GM12878 (cell line): ENCODE measurements at regions not wholly inside any gene's neighbourhood (a gene's known extent, or its start where the extent isn't known, plus 50 kb on each side); places are given as distances from the start of the nearest gene placed in this dataset.

Experiments used
- ATAC-seq: fragments of 200-7000 bp; cut with Tn5 transposase; 3 replicates; pipeline ENCODE4 v1.9.1; 2020; ENCODE audit warnings: mild to moderate bottlenecking, moderate library complexity
- BruUV-seq: library from RNA; stranded (reverse); fragments of 400-500 nt; replicated peaks from 2 replicates; lab custom pipeline; 2021; lab: Mats Ljungman, UMichigan
- CTCF ChIA-PET: fragments of 300-600 bp; sonication (Branson Sonifier 250); formaldehyde crosslinking; extraction: SDS; loops from one replicate; lab custom pipeline; 2021; ENCODE audit warnings: inconsistent platforms; lab: Yijun Ruan, JAX
- POLR2A ChIA-PET: fragments of 350-600 bp; formaldehyde crosslinking; extraction: SDS; loops from one replicate; lab custom pipeline; 2021; ENCODE audit warnings: inconsistent platforms; lab: Charles Lee
- RAD21 ChIA-PET: fragments of 300-600 bp; sonication (Branson Sonifier 250); formaldehyde crosslinking; loops from one replicate; lab custom pipeline; 2023; ENCODE audit warnings: antibody characterized with exemption; ENCODE audit not compliant: unreplicated experiment; lab: Charles Lee
- SMC1A ChIA-PET: fragments of 300-600 bp; sonication (Branson Sonifier 250); formaldehyde crosslinking; loops from one replicate; lab custom pipeline; 2023; ENCODE audit not compliant: unreplicated experiment, uncharacterized antibody; lab: Charles Lee
- DNase-seq: peaks from one replicate; pipeline ENCODE4 v3.0.0-alpha.2; 2011; ENCODE audit warnings: low read depth, low spot score
- FAIRE-seq: peaks from 3 replicates; lab custom pipeline; 2011; peaks lifted over from hg19 to GRCh38; lab: Jason Lieb, UNC
- H2AFZ ChIP-seq: 2 replicates; pipeline ENCODE4 v1.6.0; 2011; ENCODE audit warnings: low read depth, low read length, control low read depth; ENCODE audit not compliant: control insufficient read depth
- H3K27ac ChIP-seq: 2 replicates; pipeline ENCODE4 v1.5.1; 2011; ENCODE audit warnings: control low read depth; ENCODE audit not compliant: control insufficient read depth, insufficient read depth
- H3K27me3 ChIP-seq, 2 experiments: replicated peaks in 1 of 2; 2 replicates each; pipeline versions ENCODE4 v1.6.0 to v1.6.1; 2011; ENCODE audit warnings: low read length in 1 of 2; ENCODE audit not compliant: control insufficient read depth in 2 of 2, insufficient read depth in 2 of 2
- H3K36me3 ChIP-seq, 2 experiments: 2 replicates each; pipeline ENCODE4 v1.5.1; 2011; ENCODE audit warnings: low read length in 1 of 2; ENCODE audit not compliant: control insufficient read depth in 2 of 2, insufficient read depth in 2 of 2
- H3K4me1 ChIP-seq: 2 replicates; pipeline ENCODE4 v1.6.1; 2011; ENCODE audit warnings: mild to moderate bottlenecking, low read length, moderate library complexity, mixed read lengths; ENCODE audit not compliant: control insufficient read depth, insufficient read depth
- H3K4me2 ChIP-seq: 2 replicates; pipeline ENCODE4 v1.6.0; 2011; ENCODE audit warnings: control low read depth; ENCODE audit not compliant: control insufficient read depth, insufficient read depth
- H3K4me3 ChIP-seq: fragments of 200-600 bp; sonication (generic); 2 replicates; pipeline ENCODE4 v1.5.1; 2016
- H3K79me2 ChIP-seq: 2 replicates; pipeline ENCODE4 v1.6.0; 2011; ENCODE audit warnings: low read length; ENCODE audit not compliant: control insufficient read depth, insufficient read depth
- H3K9ac ChIP-seq: 2 replicates; pipeline ENCODE4 v1.8.0; 2011; ENCODE audit warnings: low read length, control low read depth, mixed read lengths; ENCODE audit not compliant: control insufficient read depth, insufficient read depth
- H3K9me3 ChIP-seq: replicated peaks from 3 replicates; pipeline ENCODE4 v1.5.1; 2011; ENCODE audit warnings: mild to moderate bottlenecking, low read length; ENCODE audit not compliant: control insufficient read depth, insufficient read depth
- H4K20me1 ChIP-seq: 2 replicates; pipeline ENCODE4 v1.6.0; 2011; ENCODE audit not compliant: control insufficient read depth, insufficient read depth
- BHLHE40 ChIP-seq, 2 experiments: fragments of 450-650 bp in 1 of 2; IDR thresholded peaks; 2 replicates each; pipeline ENCODE4 v1.6.1; 2011 to 2017; ENCODE audit warnings: low read depth in 2 of 2, borderline replicate concordance in 1 of 2, improper control_type of control experiment in 1 of 2, low read length in 1 of 2, mild to moderate bottlenecking in 1 of 2
- BMI1 ChIP-seq: fragments of 450-650 bp; IDR thresholded peaks from 2 replicates; pipeline ENCODE4 v1.6.1; 2016; ENCODE audit warnings: mild to moderate bottlenecking, moderate library complexity, borderline replicate concordance
- CEBPB ChIP-seq, 2 experiments: fragments of 150-350 bp in 1 of 2; IDR thresholded peaks; 2 replicates each; pipeline ENCODE4 v1.6.1; 2012 to 2014; ENCODE audit warnings: low read depth in 2 of 2, low read length in 2 of 2, borderline replicate concordance in 1 of 2, inconsistent platforms in 1 of 2
- GATAD2B ChIP-seq: fragments of 450-650 bp; conservative IDR thresholded peaks from 2 replicates; pipeline ENCODE4 v1.6.1; 2017; ENCODE audit warnings: low read depth, mild to moderate bottlenecking, moderate library complexity
- MTA2 ChIP-seq: fragments of 450-650 bp; IDR thresholded peaks from 2 replicates; pipeline ENCODE4 v1.6.1; 2016; ENCODE audit warnings: low read depth, mild to moderate bottlenecking, moderate library complexity
- PAX5 ChIP-seq: IDR thresholded peaks from 2 replicates; pipeline ENCODE4 v1.6.1; 2011; ENCODE audit warnings: low read depth, low read length, borderline replicate concordance
- SP1 ChIP-seq: IDR thresholded peaks from one replicate; pipeline ENCODE4 v1.6.1; 2011; ENCODE audit warnings: low read depth, low read length
- WGBS: methylation state at CpG from one replicate; pipeline ENCODE4 v1.1.6; 2016; ENCODE audit warnings: low lambda C conversion rate; ENCODE audit not compliant: insufficient replicate concordance, insufficient coverage; ENCODE audit errors: missing lambda C conversion rate; 5-methylcytosine and 5-hydroxymethylcytosine counted together
- in situ Hi-C: fragments of 300-500 bp; cut with MboI; formaldehyde crosslinking; loops from 9 replicates; pipeline ENCODE4 v1.14.3; 2018; ENCODE audit warnings: mixed read lengths
- intact Hi-C: fragments of 100-400 bp; cut with micrococcal nuclease; formaldehyde crosslinking; loops from one replicate; pipeline ENCODE4 v1.14.2; 2022; ENCODE audit not compliant: unreplicated experiment
- TF ChIP-seq, protein P1 (sequence below): fragments of 450-650 bp; IDR thresholded peaks from 2 replicates; pipeline ENCODE4 v1.6.1; 2017; ENCODE audit warnings: low read depth, mild to moderate bottlenecking, moderate library complexity

DNA sequence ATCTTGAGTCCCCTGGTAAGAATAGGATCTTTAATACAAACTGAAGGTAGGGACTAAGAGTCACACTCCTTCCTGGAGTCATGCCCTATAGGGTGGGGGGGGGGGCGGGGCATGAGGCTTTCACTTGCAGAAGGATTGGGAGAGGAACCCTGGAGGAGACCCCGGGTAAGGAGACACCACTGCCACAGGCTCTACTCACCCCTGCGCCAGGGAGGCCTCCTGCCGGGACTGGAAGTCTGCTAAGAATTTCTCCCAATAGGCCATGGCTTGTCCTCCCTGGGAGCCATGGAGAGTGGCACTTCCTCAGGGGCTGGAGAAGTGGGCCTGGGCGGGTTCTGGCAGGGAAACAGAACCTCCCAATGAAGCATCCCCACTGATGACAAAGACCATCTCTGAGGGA lies 645.3 kb upstream of the RAB6C start (continued):
- TF ChIP-seq GATAD2B: no peak

DNA sequence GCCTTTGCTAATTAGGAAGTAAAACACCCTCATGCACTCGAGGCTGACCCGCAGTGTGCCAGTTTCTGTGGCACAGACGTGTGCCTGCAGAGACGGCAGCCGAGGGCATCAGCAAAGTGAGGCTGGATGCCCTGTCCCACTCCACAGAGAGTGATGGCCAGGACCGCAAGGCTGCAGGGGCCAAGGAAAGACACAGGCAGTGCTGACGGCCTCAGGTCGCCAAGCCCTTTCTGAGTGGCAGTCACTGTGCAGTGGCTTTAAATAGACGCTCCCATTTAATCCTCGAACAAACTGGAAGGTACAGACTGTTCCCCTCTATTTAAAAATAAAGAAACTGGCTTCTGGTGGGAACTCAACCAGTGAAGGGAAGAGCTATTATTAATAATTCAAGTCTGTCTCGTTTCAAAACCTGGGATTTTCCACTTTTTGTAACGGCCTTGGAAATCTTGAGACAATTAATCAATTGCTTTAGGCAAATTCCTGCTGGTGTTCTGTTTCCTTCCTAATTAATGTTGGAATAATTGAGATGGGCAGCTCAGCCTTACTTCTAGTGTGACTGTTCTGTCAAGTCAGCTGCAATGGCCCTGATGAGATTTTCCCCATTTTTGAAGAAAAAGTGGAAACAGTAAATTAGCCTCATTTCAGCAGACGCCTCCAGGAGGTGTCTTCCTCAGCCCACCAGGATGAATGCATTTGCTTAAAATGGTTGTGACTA lies 644.6 kb upstream of the RAB6C start:
- DNase-seq: no peak
- no peaks in the 10 kb centered on the region for H3K27me3 ChIP-seq
- no peak for TF ChIP-seq MTA2
- no peak for TF ChIP-seq CEBPB (IDR thresholded peaks at IDR 0.05; ENCODE audit: borderline replicate concordance in 1 of 2, low read depth in 2 of 2, low read length in 2 of 2)
- no peak for TF ChIP-seq SP1
- TF ChIP-seq, protein P1, sequence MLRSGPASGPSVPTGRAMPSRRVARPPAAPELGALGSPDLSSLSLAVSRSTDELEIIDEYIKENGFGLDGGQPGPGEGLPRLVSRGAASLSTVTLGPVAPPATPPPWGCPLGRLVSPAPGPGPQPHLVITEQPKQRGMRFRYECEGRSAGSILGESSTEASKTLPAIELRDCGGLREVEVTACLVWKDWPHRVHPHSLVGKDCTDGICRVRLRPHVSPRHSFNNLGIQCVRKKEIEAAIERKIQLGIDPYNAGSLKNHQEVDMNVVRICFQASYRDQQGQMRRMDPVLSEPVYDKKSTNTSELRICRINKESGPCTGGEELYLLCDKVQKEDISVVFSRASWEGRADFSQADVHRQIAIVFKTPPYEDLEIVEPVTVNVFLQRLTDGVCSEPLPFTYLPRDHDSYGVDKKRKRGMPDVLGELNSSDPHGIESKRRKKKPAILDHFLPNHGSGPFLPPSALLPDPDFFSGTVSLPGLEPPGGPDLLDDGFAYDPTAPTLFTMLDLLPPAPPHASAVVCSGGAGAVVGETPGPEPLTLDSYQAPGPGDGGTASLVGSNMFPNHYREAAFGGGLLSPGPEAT: no peak
- TF ChIP-seq PAX5: no peak
- no peak for TF ChIP-seq BHLHE40 (IDR thresholded peaks at IDR 0.05; ENCODE audit: borderline replicate concordance in 1 of 2, low read depth in 2 of 2, low read length in 1 of 2)
- no peak for TF ChIP-seq BMI1
- TF ChIP-seq, all 136 proteins: peak for 0
- intact Hi-C loops (no loop called here), in situ Hi-C loops (no loop called here)
- ATAC-seq (no peak), FAIRE-seq (no peak)
- no peak overlapping the region for H2AFZ ChIP-seq
- 52% methylated on average over 13 of the region's 13 CpGs for WGBS
- H3K4me3 ChIP-seq: no peak overlapping the region
- no peaks in the 10 kb centered on the region; the same call in 1 of the 3 replicates for H3K9me3 ChIP-seq
- no TSS peak for BruUV-seq
- H3K36me3 ChIP-seq: no peaks in the 10 kb centered on the region
- H3K4me1 ChIP-seq: no peaks in the 10 kb centered on the region
- H3K4me2 ChIP-seq: no peak overlapping the region
- RAD21 ChIA-PET: no interaction called here
- H3K9ac ChIP-seq: no peak overlapping the region
- SMC1A ChIA-PET: no interaction called here
- no peaks in the 10 kb centered on the region for H3K79me2 ChIP-seq
- H4K20me1 ChIP-seq: no peaks in the 10 kb centered on the region
- CTCF ChIA-PET: interaction anchor here (0.6 kb wide), 1 partner anchor 13 kb away, joined by 3 read pairs; no protein-coding TSS in a partner anchor
- POLR2A ChIA-PET: no interaction called here
- H3K27ac ChIP-seq: no peak overlapping the region
